ENCODE measurements at regions not wholly inside any gene's neighbourhood (a gene's known extent, or its start where the extent isn't known, plus 50 kb on each side); places are given as distances from the start of the nearest gene placed in this dataset.

DNA sequence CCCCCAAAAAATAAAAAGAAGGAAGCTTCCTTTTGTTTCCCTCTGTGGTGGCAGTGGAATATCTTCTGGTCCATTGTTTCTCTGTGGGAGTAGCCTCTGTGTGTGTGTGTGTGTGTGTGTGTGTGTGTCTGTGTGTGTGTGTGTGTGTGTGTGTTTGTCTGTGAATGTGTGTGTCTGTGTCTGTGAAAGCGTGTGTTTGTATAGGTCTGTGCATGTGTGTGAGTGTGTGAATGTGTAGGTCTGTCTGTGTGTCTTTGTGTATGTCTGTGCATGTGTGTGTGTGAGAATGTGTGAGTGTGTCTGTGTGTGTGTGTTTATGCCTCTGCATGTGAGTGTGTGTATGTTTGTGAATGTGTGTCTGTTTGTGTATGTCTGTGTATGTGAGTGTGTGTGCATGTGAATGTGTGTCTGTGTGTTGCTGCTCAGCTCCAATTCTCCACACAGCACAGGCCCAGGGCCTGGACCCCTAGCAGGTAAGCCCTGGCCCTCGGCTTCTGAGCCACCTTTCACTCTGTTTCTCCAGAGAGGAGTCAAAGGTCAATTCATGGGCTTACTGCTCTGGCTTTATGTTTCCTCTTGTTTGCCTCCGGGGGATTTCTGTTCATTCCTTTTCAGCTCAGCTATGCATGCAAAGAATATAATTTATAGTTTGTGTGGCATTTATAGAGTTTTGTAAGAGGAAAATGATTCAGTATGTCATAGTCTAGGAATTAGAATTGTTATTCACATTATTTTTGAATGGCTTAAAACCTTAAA, 89.8 kb downstream of the UCHL1 start:
- no peak overlapping the region for H3K4me3 ChIP-seq (replicated peaks; ENCODE audit: insufficient read depth, low read length)
- DNase-seq (ENCODE audit: low read depth in 1 of 2, low spot score in 1 of 2) = no peak
- H3K27me3 ChIP-seq (ENCODE audit: insufficient read depth, poor library complexity, severe bottlenecking) = no peaks in the 10 kb centered on the region
- TF ChIP-seq, protein P1, sequence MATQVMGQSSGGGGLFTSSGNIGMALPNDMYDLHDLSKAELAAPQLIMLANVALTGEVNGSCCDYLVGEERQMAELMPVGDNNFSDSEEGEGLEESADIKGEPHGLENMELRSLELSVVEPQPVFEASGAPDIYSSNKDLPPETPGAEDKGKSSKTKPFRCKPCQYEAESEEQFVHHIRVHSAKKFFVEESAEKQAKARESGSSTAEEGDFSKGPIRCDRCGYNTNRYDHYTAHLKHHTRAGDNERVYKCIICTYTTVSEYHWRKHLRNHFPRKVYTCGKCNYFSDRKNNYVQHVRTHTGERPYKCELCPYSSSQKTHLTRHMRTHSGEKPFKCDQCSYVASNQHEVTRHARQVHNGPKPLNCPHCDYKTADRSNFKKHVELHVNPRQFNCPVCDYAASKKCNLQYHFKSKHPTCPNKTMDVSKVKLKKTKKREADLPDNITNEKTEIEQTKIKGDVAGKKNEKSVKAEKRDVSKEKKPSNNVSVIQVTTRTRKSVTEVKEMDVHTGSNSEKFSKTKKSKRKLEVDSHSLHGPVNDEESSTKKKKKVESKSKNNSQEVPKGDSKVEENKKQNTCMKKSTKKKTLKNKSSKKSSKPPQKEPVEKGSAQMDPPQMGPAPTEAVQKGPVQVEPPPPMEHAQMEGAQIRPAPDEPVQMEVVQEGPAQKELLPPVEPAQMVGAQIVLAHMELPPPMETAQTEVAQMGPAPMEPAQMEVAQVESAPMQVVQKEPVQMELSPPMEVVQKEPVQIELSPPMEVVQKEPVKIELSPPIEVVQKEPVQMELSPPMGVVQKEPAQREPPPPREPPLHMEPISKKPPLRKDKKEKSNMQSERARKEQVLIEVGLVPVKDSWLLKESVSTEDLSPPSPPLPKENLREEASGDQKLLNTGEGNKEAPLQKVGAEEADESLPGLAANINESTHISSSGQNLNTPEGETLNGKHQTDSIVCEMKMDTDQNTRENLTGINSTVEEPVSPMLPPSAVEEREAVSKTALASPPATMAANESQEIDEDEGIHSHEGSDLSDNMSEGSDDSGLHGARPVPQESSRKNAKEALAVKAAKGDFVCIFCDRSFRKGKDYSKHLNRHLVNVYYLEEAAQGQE (IDR thresholded peaks at IDR 0.05; ENCODE audit: insufficient replicate concordance, low read depth) = no peak
- TF ChIP-seq, protein P2, sequence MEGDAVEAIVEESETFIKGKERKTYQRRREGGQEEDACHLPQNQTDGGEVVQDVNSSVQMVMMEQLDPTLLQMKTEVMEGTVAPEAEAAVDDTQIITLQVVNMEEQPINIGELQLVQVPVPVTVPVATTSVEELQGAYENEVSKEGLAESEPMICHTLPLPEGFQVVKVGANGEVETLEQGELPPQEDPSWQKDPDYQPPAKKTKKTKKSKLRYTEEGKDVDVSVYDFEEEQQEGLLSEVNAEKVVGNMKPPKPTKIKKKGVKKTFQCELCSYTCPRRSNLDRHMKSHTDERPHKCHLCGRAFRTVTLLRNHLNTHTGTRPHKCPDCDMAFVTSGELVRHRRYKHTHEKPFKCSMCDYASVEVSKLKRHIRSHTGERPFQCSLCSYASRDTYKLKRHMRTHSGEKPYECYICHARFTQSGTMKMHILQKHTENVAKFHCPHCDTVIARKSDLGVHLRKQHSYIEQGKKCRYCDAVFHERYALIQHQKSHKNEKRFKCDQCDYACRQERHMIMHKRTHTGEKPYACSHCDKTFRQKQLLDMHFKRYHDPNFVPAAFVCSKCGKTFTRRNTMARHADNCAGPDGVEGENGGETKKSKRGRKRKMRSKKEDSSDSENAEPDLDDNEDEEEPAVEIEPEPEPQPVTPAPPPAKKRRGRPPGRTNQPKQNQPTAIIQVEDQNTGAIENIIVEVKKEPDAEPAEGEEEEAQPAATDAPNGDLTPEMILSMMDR (IDR thresholded peaks at IDR 0.05; ENCODE audit: insufficient read depth, low read length) = no peak
- no peak overlapping the region for H3K27ac ChIP-seq (replicated peaks)

DNA sequence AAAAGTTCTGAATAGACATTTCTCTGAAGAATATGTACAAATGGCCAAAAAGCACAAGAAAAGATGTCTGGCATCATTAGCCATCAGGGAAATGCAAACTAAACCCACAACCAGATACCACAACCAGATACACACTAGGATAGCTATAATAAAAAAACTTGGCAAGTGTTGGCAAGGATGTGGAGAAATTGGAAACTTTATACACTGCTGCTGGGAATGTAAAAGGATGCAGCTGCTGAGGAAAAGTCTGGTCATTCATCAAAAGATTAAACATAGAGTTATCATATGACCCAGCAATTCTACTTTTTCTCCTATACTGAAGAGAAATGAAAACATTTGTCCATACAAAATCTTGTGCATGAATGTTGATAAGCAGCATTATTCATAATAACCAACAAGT, 92.3 kb downstream of the UCHL1 start:
- DNase-seq (ENCODE audit: low read depth in 1 of 2, low spot score in 1 of 2) = no peak
- H3K27ac ChIP-seq (replicated peaks) = no peak overlapping the region
- TF ChIP-seq POLR2AphosphoS5 (IDR thresholded peaks at IDR 0.05; ENCODE audit: low read depth) = no peak
- TF ChIP-seq, protein P2 (IDR thresholded peaks at IDR 0.05; ENCODE audit: insufficient read depth, low read length) = no peak
- no peak overlapping the region for H3K4me3 ChIP-seq (replicated peaks; ENCODE audit: insufficient read depth, low read length)
- no peaks in the 10 kb centered on the region for H3K27me3 ChIP-seq (ENCODE audit: insufficient read depth, poor library complexity, severe bottlenecking)

DNA sequence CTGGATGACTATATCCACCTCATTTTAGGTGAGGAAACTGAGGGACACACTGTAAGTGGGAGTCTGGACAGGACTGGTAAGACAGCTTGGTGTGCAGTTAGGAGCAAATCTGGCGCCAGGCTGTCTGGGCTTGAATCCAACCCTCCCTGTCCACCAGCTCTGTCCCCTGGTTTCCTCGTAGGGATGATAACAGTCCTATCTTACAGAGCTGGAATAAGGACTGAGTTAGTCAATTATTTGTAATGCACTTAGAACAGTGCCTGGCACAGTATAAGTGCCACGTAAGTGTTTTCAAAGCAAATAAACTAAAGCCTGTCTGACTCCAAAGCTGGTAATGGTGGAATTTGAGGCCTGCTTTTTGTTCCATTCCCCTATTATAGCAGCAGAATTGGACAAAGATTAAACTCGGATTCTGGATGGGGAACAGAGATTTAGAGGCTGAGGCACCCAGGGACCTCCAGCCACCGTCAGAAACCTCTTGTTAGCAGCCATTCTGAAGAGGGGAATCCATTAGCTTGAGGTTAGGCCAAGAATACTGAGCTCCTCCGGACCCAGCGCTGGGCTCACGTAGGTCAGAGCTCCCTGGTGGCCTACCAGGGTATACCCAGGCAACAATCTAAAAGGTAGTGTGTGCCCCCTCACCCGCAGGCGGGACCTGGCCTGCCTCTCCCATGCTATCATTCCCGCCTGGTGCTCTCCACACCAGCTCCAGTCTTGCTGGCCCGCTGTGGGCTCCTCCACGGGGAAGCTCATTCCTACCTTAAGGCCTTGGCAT, 102.1 kb downstream of the UCHL1 start:
- Histone ChIP-seq H3K27me3 (ENCODE audit: insufficient read depth, poor library complexity, severe bottlenecking) (peaks cover 42% of the 10 kb centered on the region), H3K4me3 (replicated peaks; ENCODE audit: insufficient read depth, low read length) (no peak overlapping the region), H3K27ac (replicated peaks) (no peak overlapping the region)
- no peak for TF ChIP-seq SPI1 (IDR thresholded peaks at IDR 0.05; ENCODE audit: borderline replicate concordance, low read depth)
- TF ChIP-seq, protein P1 (IDR thresholded peaks at IDR 0.05; ENCODE audit: insufficient replicate concordance, low read depth) = no peak
- no peak for DNase-seq (ENCODE audit: low read depth in 1 of 2, low spot score in 1 of 2)

DNA sequence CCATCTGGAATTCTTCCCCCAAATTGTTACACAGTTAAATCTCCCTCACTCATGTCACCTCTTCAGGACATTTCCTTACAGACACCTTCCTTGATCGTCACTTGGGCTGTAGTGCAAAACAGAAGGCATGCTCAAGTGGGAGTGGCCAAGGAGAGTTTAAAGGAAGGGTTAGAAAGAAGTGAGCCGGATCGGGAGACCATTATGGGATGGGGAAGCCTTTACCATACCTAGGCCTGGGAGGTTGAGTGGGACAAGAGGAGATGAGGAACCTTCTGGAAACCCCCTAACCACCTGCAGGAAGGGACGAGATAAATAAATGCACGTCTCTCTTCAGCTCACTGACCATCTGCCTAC, 102.7 kb downstream of the UCHL1 start:
- TF ChIP-seq POLR2AphosphoS5 (IDR thresholded peaks at IDR 0.05; ENCODE audit: low read depth) = no peak
- Histone ChIP-seq H3K27me3 (ENCODE audit: insufficient read depth, poor library complexity, severe bottlenecking) (peaks cover 42% of the 10 kb centered on the region), H3K27ac (replicated peaks) (no peak overlapping the region), H3K4me3 (replicated peaks; ENCODE audit: insufficient read depth, low read length) (no peak overlapping the region)
- no peak for DNase-seq (ENCODE audit: low read depth in 1 of 2, low spot score in 1 of 2)

DNA sequence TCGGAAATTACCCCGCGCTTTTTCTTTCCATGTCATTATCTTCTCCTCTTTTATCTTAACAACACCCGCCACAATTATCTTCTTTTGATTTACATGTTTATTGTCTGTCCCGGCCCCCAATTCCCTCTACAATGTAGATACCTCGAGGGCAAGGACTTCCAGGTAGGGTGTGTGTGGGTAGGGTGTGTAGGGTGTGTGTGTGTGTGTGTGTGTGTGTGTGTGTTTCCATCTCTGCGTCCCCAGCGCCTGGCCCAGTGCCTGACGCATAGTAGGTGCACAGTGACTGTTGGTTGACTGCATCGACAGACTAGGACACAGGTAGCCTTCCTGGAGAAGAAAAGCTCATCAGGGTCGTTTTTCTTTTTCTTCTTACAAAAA, 103.1 kb downstream of the UCHL1 start:
- Histone ChIP-seq H3K27ac (replicated peaks) (no peak overlapping the region), H3K4me3 (replicated peaks; ENCODE audit: insufficient read depth, low read length) (no peak overlapping the region), H3K27me3 (ENCODE audit: insufficient read depth, poor library complexity, severe bottlenecking) (peaks cover 42% of the 10 kb centered on the region)
- DNase-seq (ENCODE audit: low read depth in 1 of 2, low spot score in 1 of 2) = no peak
- TF ChIP-seq, protein P1 (IDR thresholded peaks at IDR 0.05; ENCODE audit: insufficient replicate concordance, low read depth) = no peak
- TF ChIP-seq, protein P2 (IDR thresholded peaks at IDR 0.05; ENCODE audit: insufficient read depth, low read length) = no peak
- TF ChIP-seq POLR2AphosphoS5 (IDR thresholded peaks at IDR 0.05; ENCODE audit: low read depth) (no peak), GABPA (IDR thresholded peaks at IDR 0.05; ENCODE audit: low read depth) (no peak)

Data from HL-60 (cell line).